Mucosa of rectum (tissue), 2 donors: ENCODE measurements at regions not wholly inside any gene's neighbourhood (a gene's known extent, or its start where the extent isn't known, plus 50 kb on each side); places are given as distances from the start of the nearest gene placed in this dataset.

Source experiments
- H3K27ac ChIP-seq, 2 donors: one replicate each; pipeline ENCODE4 v1.7.0; 2013; ENCODE audit warnings: inconsistent platforms in 2 of 2, low read depth in 2 of 2, low read length in 2 of 2
- H3K27me3 ChIP-seq, 2 donors: one replicate each; pipeline ENCODE4 v1.7.0; 2013; ENCODE audit warnings: low read length in 2 of 2; ENCODE audit not compliant: control insufficient read depth in 2 of 2, insufficient read depth in 2 of 2
- H3K36me3 ChIP-seq, 2 donors: one replicate each; pipeline ENCODE4 v1.7.0; 2013; ENCODE audit warnings: low read length in 2 of 2; ENCODE audit not compliant: control insufficient read depth in 2 of 2, insufficient read depth in 2 of 2
- H3K4me1 ChIP-seq, 2 donors: one replicate each; pipeline ENCODE4 v1.7.0; 2013; ENCODE audit warnings: low read length in 2 of 2, mild to moderate bottlenecking in 1 of 2; ENCODE audit not compliant: control insufficient read depth in 2 of 2, insufficient read depth in 2 of 2
- H3K4me3 ChIP-seq, 2 donors: one replicate each; pipeline ENCODE4 v1.7.0; 2013; ENCODE audit warnings: low read length in 2 of 2
- H3K9ac ChIP-seq, 2 donors: one replicate each; pipeline ENCODE4 v1.7.0; 2013; ENCODE audit warnings: low read length in 2 of 2, low read depth in 1 of 2, mild to moderate bottlenecking in 1 of 2
- H3K9me3 ChIP-seq, 2 donors: one replicate each; pipeline ENCODE4 v1.7.0; 2013; ENCODE audit warnings: low read length in 2 of 2; ENCODE audit not compliant: control insufficient read depth in 2 of 2
- donor health status: healthy.
- donor health status: Normal muscosa, but diverticular disease.

GRCh38 chr13:103952183-103952582 is 886.0 kb upstream of the SLC10A2 start:
- no peak overlapping the region for H3K9ac ChIP-seq
- no peak overlapping the region for H3K27ac ChIP-seq
- H3K9me3 ChIP-seq, result peaks cover 0 to 3% of the 10 kb centered on the region in 2 donors
- no peaks in the 10 kb centered on the region for H3K27me3 ChIP-seq
- no peaks in the 10 kb centered on the region for H3K4me1 ChIP-seq
- no peaks in the 10 kb centered on the region for H3K36me3 ChIP-seq
- no peak overlapping the region for H3K4me3 ChIP-seq

GRCh38 chr13:103948426-103948825 is 882.2 kb upstream of the SLC10A2 start:
- Histone ChIP-seq H3K27me3 (no peaks in the 10 kb centered on the region), H3K27ac (no peak overlapping the region), H3K4me3 (no peak overlapping the region), H3K9ac (no peak overlapping the region), H3K36me3 (no peaks in the 10 kb centered on the region), H3K9me3 (no peaks in the 10 kb centered on the region), H3K4me1 (no peaks in the 10 kb centered on the region)

GRCh38 chr13:103945836-103946235 is 879.6 kb upstream of the SLC10A2 start:
- Histone ChIP-seq H3K9me3 (no peaks in the 10 kb centered on the region), H3K27ac (no peak overlapping the region), H3K4me3 (no peak overlapping the region), H3K36me3 (no peaks in the 10 kb centered on the region), H3K27me3 (no peaks in the 10 kb centered on the region), H3K4me1 (no peaks in the 10 kb centered on the region), H3K9ac (no peak overlapping the region)

GRCh38 chr13:103941506-103942140 is 875.4 kb upstream of the SLC10A2 start:
- Histone ChIP-seq H3K4me1 (no peaks in the 10 kb centered on the region), H3K27me3 (no peaks in the 10 kb centered on the region), H3K4me3 (no peak overlapping the region), H3K27ac (no peak overlapping the region), H3K36me3 (no peaks in the 10 kb centered on the region), H3K9ac (no peak overlapping the region), H3K9me3 (no peaks in the 10 kb centered on the region)

GRCh38 chr13:103935117-103935516 is 868.9 kb upstream of the SLC10A2 start:
- Histone ChIP-seq H3K4me1 (no peaks in the 10 kb centered on the region), H3K27ac (no peak overlapping the region), H3K36me3 (no peaks in the 10 kb centered on the region), H3K9me3 (no peaks in the 10 kb centered on the region), H3K27me3 (no peaks in the 10 kb centered on the region), H3K9ac (no peak overlapping the region), H3K4me3 (no peak overlapping the region)

- Histone ChIP-seq H3K27me3 (no peaks in the 10 kb centered on the region), H3K9ac (no peak overlapping the region), H3K4me1 (no peaks in the 10 kb centered on the region), H3K9me3 (no peaks in the 10 kb centered on the region), H3K4me3 (no peak overlapping the region), H3K36me3 (no peaks in the 10 kb centered on the region), H3K27ac (no peak overlapping the region)
Measured at GRCh38 chr13:103931885-103932284, 865.7 kb upstream of the SLC10A2 start.

GRCh38 chr13:103931331-103931845 is 865.2 kb upstream of the SLC10A2 start:
- Histone ChIP-seq H3K9me3 (no peaks in the 10 kb centered on the region), H3K27ac (no peak overlapping the region), H3K36me3 (no peaks in the 10 kb centered on the region), H3K27me3 (no peaks in the 10 kb centered on the region), H3K4me3 (no peak overlapping the region), H3K9ac (no peak overlapping the region), H3K4me1 (no peaks in the 10 kb centered on the region)

- Histone ChIP-seq H3K27me3 (no peaks in the 10 kb centered on the region), H3K9ac (no peak overlapping the region), H3K27ac (no peak overlapping the region), H3K36me3 (no peaks in the 10 kb centered on the region), H3K9me3 (no peaks in the 10 kb centered on the region), H3K4me1 (no peaks in the 10 kb centered on the region), H3K4me3 (no peak overlapping the region)
Measured at GRCh38 chr13:103926118-103926517, 859.9 kb upstream of the SLC10A2 start.

GRCh38 chr13:103908911-103909310 is 842.7 kb upstream of the SLC10A2 start:
- no peak overlapping the region for H3K9ac ChIP-seq
- H3K27ac ChIP-seq, result no peak overlapping the region
- no peaks in the 10 kb centered on the region for H3K9me3 ChIP-seq
- H3K36me3 ChIP-seq, result no peaks in the 10 kb centered on the region
- no peaks in the 10 kb centered on the region for H3K4me1 ChIP-seq
- no peak overlapping the region for H3K4me3 ChIP-seq
- H3K27me3 ChIP-seq, result no peaks in the 10 kb centered on the region

- no peaks in the 10 kb centered on the region for H3K27me3 ChIP-seq
- H3K27ac ChIP-seq, result no peak overlapping the region
- H3K9ac ChIP-seq, result no peak overlapping the region
- no peak overlapping the region for H3K4me3 ChIP-seq
- no peaks in the 10 kb centered on the region for H3K4me1 ChIP-seq
- H3K36me3 ChIP-seq, result no peaks in the 10 kb centered on the region
- H3K9me3 ChIP-seq, result no peaks in the 10 kb centered on the region
Measured at GRCh38 chr13:103908274-103908673, 842.1 kb upstream of the SLC10A2 start.
